Stimulated activated CD8-positive, alpha-beta memory T cell treated with anti-CD3 and anti-CD28 coated beads, Interleukin-2, amount 100 ng/mL, for 48 hours (primary cell): ENCODE measurements at regions not wholly inside any gene's neighbourhood (a gene's known extent, or its start where the extent isn't known, plus 50 kb on each side); places are given as distances from the start of the nearest gene placed in this dataset.

Experiments used
- DNase-seq, 2 donors: peaks; one replicate each; pipeline ENCODE4 v3.0.0-alpha.2; 2020; ENCODE audit warnings: low read depth in 2 of 2

DNA sequence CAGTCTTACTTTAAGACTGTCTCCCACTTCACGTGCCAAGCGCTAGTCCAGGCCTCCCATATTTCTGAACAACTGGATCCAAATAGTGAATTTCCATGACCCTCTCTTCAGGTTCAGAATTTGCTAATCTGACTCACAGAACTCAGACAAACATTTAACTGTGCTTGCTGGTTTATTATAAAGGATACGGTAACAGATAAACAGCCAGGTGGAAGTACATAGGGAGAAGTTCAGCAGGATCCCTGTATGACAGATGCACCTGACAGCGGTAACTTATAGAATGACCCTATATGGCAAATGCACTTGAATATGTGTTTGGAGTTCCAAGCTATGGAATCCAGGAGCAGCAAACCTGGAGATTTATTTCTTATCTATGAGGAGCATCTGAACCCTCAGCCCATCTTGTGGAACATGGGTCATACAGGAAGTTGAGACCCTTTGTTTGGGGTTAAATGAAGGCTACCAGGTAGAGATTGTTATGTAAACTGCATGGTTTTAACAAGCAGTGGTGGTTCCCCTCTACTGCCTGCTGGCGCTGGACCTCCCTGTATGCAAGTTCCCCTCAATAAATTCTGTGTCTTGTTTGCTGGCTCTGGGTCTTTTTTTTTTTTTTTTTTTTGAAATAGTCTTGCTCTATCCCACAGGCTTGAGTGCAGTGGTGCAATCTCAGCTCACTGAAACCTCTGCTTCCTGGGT lies 622.6 kb downstream of the KCNJ2 start:
- DNase-seq, result no peak

DNA sequence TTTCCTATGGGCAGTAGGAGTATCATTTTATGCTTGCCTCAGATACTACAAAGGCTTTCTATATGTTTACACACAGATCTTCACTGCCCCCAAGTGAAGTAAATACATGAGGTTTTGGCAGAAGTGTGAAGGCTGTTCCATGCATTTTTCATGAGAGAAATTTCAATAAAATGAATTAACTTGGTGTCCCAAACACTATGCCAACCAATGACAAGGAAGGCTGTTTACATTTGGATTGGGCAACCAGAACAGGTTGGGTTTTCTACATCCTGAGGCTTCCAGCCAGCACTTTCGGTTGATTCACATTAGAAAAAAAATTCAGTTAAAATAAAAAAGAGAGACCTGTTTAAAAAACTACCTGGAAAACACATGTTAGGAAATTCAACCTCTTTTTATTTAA lies 625.4 kb downstream of the KCNJ2 start:
- no peak for DNase-seq

DNA sequence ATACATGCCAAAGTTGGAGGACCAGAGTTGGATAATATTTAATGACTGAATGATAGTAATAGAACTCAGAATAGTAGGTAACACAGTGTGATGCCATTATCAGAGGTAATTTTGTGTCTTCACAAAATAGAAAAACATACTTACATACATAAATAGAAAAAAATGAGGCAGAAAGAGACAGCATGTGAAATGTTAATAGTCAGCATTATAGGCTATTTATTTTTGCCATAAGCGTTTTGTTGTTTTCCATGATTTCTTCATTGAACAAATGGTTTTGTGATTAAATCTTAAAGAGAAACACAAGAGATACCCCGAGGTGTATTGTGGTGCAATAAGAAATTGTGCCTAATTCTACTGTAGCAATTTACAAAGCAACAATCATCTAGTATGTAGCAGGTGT lies 626.3 kb downstream of the KCNJ2 start:
- no peak for DNase-seq

DNA sequence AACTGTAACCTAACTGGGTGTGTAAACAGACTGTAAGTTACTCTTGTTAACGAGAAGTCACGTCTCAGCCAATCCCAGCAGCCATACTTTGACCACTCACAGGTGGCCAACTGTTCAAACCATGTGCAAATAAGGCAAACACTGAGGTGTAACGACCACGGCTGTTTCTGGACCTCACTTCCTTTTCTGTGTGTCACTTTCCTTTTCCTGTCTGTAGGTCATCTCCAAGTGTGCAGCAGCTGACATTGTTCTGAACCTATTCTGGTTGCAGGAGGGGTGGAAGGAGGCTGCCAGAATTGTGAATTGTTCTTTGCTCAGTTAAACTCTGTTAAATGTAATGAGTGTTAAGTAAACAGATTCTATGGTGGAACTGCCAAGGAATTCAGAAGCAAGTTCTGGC lies 627.4 kb downstream of the KCNJ2 start:
- no peak for DNase-seq

DNA sequence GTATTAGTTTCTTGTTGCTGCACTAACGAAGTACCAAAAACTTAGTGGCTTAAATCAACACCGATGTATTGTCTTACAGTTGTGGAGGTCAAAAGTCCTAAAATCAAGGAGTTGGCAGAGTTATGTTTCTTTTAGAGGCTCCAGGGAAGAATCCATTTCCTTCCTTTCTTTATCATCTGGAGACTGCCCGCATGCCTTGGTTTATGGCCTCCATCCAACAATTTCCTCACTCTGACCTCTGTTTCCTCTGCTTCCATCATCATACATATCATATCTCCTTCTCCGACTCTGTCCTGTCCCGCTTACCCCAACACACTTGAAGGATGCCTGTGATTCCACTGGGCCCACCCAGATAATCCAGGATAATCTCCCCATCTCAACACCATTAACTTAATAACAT lies 627.8 kb downstream of the KCNJ2 start:
- no peak for DNase-seq

DNA sequence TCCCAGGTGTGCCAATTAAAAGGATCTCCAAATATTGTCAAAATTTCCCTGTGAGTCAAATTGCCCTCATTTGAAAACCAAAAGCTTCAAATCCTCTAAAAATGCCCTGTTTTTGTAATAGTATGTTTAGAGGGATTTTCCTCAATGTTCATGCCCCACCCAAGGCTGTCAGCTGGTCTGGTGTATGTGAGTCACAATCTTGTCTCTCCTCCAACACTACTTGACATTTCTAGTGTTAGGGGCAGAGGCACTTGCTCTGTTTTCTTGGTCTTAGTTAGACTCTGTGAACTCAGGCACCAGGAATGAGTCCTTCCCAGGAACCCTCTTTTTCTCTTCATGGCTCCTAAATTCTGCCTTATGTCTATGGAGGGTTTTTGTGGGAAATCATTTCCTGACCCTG lies 634.8 kb downstream of the KCNJ2 start:
- DNase-seq, result no peak

DNA sequence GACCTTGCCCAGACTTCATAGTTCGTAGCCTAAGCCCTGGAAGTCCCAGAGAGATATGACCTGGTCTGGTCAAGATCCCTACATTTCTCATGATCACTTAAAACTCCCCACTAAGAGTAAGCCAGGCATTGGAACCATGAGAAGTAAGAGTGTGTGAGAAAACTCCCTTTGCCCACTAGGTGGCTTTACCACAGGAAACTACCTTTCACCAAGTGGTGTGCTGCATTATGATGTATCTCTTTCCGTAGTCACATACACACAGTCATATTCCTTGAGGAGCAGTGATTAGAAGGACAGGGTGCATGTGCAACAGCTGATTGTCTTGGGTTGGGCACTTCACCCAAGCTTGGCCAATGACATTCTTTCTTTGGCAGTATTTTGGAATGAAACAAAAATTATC lies 639.3 kb downstream of the KCNJ2 start:
- no peak for DNase-seq

DNA sequence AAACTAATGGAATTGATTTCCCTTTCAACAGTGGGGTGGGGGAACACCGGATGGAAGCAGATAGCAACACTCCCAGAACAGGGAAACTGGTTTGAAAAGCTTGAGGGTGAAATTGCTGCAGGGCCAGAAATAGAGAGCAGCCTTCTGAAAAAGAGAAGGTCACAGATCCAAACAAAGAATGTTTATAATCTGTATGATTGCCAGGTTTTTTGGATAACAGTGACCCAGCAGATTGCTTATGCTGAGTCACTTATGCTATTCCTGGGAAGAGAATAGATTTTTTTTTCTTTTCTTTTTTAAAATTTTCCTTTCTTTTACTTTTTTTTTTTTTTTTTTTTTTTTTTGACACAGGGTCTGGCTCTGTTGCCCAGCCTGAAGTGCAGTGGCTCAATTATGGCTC lies 641.3 kb downstream of the KCNJ2 start:
- no peak for DNase-seq

DNA sequence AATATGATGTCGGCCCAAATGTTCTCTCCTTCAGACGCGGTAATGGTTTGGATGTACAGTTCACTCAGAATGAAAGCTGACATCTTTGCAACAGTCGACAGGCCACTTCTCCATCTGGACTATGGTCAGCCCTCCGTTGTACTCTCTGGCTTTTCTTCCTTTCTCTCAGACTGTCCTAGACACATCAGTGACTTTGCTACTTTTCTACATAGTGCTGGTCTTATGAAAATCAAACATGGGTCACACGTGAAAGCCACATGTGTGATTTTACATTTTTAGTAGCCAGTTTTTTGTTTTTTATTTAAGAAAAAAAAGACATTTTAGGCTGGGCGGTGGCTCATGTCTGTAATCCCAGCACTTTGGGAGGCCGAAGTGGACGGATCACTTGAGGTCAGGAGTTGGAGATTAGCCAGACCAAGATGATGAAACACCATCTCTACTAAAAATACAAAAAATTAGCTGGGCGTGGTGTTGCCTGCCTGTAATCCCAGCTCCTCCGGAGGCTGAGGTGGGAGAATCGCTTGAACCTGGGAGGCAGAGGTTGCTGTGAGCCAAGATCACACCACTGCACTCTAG lies 644.1 kb downstream of the KCNJ2 start:
- DNase-seq, result no peak

DNA sequence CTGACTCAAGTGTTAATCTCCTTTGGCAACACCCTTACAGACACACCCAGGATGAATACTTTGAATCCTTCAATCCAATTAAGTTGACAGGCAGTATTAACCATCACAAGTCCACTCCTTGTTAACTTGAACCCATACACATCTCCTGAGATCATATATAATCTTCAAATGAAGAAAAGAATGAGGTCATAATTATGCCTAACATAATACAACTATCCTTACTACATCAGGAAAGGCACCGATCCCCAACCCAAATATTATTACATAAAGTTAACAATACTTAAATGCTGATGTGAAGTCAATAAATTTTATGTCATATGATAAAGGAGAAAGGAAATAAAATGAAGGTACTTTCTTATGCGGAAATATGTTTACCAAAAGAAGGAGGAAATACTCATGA lies 649.9 kb downstream of the KCNJ2 start:
- no peak for DNase-seq

DNA sequence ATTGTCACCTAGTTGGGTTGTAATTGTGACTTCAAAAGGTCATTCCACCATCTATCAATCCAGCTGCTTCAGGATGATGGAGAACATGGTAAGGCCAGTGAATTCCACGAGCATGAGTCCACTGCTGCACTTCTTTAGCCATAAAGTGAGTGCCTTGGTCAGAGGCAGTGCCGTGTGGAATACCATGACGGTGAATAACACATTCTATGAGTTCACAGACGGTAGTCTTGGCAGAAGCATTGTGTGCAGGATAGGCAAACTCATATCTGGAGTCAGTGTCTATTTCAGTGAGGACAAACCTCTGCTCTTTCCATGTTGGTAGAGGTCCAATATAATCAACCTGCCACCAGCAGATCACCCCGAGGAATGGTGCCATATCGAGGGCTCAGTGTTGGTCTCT lies 650.9 kb downstream of the KCNJ2 start:
- no peak for DNase-seq

DNA sequence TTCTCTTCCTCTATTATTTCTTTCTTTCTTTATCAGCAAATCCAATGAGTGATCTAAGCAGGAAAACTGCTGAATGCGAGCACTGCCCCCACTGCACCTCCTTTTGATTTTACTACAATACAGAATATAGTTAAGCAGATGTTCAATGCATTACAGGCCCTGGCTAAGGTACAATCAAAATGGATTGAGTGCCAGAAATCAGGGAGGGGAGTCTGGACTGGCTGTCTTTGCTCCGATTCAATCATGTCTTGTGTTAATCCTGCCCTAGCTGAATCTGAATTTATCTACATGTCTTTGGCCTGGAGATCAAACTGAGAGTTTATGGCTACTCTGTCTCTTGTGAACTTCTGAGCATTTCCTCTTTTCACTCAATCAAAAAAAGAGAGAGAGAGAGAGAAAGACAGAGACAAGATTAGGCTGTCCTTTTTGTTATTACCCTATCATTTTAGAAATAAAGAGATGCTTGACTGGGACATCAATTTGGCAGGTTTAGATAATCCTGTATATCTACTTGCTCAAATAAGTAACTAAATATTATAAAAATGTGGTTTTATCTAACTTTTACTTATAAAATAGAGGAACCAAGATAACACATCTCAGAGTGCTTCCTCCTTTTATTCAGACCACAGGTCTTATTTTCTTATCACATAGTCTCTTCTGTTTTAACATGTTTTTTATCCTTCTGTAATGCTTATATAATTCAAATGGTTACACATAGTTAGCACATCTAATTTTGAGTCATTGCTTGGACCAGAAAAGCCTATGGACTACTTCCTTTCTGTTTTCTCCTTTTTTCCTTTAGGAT lies 656.2 kb downstream of the KCNJ2 start:
- DNase-seq, result no peak

DNA sequence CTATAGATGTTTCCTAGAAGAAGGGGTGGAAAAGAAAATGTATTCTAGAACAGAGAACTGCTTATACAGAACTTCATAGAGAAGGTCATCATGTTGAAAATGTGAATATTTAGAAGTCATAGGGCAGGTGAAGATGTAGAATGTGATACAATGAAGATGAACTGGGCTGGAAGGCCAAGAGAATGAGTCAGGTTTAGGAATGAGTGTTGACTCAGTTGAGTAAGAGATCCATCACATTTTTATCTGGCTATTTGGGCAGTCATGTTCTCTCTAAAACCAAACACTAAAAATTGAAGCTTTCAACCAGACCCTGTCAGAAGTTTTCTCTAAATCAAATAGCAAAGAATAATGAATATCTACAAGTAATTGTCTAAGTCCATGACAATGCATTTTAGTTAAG lies 660.5 kb downstream of the KCNJ2 start:
- DNase-seq, result no peak

DNA sequence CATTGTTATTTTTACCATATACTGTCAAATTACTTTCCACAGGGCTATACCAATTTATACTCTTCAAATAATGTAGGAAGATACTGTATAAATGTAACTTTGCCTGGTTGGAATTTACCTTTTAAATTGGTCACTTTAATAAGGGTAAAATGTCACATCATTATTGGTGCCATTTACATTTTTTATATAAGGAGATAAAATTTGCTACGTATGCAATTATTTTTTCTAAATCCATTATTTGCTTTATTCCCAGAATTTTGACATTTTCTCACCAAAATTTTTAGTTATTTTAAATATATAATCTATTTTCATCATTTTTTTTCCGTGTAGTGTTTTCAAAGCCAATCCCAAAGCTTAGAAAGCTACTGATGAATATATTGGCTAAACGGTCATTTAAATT lies 664.7 kb downstream of the KCNJ2 start:
- DNase-seq, result no peak

DNA sequence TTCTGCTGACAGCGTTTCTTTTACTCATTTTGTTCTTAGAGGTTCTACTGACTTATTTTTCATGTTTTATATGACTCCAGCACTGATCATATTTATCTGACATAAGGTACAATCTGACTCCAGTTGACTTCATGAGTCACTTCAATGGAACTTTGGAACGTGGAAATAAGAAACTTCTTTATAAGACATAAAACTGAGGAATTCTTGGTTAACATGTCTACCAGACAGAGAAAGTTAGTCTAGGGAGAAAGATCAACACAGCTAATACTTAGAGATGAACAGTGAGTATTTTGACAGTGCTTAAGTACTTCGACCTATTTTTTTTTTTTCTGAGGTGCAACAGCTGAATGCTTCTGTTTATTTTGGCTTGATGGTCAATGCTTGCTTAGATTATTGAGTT lies 679.5 kb downstream of the KCNJ2 start:
- DNase-seq, result no peak

DNA sequence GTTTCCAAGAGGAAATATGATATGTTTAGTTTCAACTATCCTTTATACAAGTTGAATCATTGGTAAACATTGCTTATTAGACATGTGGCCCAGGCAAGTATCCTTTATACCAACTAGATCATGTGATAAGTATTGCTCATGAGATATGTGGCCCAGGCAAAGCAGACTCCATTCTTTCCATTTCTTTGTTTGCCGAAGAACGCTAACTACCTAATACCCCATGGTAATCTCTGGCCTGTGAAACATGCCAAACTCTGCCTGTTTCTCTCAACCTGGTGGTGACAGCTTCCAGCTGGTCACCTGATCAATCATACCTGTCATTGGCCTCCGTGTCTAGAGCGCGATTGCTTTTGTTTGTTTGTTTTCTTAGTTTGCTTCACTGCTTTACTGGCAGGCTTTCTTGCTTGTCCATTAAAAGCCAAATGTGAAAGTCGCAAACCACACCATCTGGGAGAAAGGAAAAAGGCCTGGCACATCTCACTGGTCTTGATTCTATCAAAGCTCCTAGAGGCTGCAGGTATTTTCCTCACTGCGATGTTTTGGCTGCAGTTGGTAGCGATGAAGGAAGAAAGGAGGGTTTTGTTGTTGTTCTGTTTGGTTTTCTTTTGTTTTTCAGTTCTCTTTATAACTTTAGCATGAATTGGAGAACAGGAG lies 686.2 kb downstream of the KCNJ2 start:
- no peak for DNase-seq

DNA sequence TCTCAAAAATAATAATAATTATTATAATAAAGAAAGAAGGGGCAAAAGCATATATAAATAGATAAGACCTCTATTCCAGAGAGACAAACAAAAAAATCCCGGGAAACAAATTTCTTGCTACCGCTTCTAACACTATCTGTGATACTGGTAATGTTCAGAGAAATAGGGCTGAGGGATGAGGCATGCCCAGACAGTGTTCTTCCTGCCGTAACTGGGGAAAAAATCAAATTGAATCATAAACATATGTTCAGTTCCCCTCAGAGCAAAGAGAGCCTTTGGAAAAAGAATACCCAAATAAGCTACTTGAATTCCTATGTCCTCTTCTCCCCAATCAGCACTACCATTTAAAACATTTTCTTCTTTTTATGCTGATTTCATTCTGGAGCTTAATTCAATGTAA lies 688.0 kb downstream of the KCNJ2 start:
- DNase-seq, result no peak

DNA sequence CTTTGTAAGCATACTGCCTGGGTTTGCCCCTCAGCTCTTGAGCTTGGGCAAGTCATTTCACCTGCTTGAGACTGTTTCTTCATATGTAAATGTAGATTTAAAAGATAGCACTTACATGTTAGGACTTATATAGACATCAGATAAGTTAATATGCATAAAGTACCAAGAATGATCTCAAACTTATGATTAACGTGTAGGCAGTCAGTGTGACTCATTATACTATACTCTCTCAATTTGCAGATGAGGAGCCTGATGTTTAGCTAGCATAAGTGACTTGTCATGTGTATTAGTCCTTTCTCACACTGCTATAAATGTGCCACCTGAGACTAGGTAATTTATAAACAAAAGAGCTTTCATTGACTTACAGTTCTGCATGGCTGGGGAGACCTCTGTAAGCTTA lies 690.5 kb downstream of the KCNJ2 start:
- DNase-seq, result no peak

DNA sequence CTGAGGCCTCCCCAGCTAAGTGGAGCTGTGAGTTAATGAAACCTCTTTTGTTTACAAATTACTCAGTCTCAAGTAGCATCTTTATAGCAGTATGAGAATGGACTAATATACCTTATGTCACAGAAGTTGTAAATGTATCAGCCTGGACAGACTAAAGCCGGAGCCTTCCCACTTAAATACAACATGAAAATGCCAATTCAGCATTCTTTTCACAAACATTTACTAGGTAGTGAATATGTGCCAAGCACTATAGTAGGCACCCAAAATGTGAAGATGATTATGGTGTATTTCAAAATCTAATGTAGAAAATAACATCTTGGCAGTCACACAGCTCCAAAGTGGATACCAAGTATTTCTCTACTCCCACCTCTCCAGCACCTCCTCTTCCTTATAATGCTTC lies 693.0 kb downstream of the KCNJ2 start:
- DNase-seq, result no peak

DNA sequence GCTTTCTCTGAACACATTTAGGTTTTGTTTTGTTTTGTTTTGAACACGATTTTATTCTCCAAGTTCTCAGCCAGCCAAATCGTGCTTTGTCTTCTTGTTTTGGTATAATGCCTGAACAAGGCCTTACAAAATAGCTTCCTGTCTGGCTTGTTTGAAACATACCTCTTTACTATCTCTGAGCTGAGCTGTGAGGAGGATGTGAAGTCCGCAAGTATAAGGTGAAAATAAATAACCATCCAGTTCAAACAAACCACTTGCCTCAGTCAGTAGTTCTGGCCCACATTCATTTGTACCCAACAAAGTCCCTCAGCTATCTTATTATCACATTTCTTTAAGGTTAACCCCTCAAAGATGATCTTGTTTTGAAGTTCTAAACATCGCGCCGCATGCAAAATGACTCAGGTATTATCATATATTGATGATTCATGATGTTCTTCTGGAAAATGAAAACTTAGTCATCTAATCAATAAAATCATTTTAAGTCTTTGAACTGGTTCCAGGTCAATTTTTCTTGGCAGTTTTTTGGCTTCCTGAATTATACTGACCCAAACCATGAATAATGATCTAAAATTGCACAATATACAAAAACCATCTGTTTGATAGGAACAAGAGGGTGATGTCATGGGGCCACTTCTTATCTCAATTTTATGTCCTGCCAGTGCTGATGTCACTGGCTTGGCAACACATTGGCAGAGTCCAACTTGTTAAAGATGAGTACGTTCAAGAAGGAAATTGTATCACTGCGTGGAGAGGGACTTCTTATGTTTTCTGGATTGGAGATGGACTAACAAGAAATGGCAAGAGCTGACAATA lies 694.3 kb downstream of the KCNJ2 start:
- DNase-seq, result no peak

DNA sequence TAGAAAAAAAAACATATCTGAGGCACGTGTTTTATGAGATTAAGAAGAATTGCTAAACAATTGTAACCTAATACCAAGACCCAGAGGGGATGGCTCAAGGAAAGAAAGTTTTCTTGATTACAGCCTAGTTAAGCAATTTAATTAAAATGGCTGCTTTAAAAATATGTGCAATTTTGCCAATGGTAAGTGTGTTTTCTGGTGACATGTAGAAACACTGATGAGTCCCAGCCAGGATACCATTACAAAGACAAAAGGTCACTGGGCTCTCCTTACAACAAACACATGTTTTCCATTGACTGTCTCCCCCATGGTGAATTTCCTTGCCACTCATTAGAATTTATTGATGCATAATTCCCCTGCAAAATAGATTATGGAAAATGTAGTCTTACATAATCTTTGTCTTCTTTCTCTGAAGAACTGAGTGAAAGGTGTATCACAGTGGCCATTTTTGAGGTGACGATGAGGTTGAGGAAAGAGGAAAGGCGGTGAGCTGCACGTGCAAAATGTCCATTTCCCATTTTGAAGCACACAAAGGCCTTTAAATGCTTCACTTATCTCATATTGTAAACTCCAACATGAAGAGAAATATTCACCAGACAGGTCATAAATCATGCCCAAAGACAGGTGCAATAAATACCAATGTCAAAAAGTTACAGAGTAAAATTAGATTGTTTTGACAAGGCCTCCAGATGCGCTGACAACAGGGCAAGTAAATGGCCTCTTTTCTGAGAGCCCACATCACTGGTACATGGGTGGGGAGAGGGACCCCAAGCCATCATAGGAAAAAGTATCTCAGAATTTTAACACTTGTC lies 696.9 kb downstream of the KCNJ2 start:
- DNase-seq, result no peak
